NCI-H1105 treated with DMSO at 0.1 percent for 48 hours (cell line): ENCODE measurements at regions not wholly inside any gene's neighbourhood (a gene's known extent, or its start where the extent isn't known, plus 50 kb on each side); places are given as distances from the start of the nearest gene placed in this dataset.
A peak's percentile ranks its signal among the peaks of the same experiment; 100 is the strongest.

Source experiments
- DNase-seq: peaks from one replicate; lab custom pipeline; 2025; lab: John Stamatoyannopoulos, UW

DNA sequence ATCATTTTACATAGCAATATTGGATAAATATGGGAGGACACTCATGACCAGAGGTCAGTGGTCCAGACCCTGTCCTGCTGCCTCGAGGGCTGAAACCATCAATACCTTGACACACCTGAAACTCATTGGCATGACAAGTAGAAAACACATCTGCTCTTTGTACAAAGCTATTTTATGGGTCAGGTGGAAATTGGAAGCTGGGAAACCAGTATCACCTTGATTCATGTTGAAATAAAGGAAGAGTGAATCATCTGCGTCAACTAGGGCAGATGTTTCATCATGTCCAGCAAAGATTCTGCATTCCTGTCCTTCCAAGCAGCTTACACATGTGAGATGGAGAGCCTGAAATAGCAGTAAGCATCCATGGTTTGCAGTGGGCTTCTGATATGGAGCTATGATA lies 80.0 kb upstream of the ERBB4 start:
- no peak for DNase-seq

DNA sequence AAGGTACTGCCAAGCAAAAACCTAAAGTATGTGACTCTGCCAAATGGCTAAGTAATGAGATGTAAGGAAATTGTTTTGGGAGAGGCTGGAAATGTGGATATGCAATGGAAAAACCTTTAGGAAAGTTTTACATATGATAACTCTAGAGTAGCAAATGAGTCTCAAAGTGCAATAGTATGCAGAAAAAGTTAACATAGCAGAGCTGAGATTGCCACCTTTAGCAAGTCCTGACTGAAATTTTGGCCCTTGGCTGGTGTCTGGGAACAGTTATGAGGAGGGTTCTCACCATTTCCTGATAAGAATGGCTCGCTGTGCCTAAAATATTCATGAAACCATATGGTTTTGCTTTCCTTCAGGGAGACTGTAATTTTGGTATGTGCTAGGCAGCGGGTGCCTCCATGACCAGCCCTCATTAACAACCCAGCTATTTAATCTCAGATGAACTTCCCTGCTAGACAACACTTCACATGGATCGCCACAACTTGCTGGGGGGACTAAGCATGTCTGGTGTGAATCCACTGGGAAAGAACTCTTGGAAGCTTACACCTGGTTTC lies 72.3 kb upstream of the ERBB4 start:
- no peak for DNase-seq

DNA sequence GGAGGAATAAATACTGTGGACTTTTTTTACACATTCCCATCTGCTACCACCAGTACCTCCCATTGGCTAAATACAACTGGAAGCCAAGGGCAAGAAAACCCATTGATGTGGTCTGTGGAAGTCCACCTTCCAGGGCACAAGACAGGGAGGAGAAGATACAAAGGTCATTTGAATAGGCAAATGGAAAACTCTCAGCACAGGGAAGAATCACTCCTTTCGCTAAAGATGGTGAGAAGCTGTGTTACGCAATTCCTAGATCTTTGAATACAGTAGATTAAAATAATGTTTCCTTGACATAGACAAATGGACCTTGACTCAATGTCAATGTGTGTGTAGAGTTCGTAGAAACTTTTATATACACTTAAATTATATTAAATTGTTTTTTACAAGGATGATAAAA lies 70.9 kb upstream of the ERBB4 start:
- DNase-seq = no peak

DNA sequence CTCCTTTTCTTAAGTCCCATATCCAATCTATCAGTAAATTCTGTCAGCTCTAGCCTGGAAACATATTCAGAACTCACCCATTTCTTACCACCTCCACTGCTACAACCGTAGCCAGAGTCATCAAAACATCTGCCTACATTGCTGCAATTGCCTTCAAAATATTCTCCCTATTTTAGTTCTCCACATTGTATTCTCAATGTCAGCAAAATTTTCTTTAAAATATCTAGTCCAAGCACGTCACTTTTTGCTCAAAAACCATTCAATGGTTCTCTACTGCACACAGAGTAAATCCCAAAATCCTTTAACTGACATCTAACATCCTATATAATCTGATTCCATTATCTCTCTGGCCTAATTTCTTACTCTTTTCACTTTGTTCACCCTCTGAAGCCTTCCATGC lies 68.5 kb upstream of the ERBB4 start:
- no peak for DNase-seq

DNA sequence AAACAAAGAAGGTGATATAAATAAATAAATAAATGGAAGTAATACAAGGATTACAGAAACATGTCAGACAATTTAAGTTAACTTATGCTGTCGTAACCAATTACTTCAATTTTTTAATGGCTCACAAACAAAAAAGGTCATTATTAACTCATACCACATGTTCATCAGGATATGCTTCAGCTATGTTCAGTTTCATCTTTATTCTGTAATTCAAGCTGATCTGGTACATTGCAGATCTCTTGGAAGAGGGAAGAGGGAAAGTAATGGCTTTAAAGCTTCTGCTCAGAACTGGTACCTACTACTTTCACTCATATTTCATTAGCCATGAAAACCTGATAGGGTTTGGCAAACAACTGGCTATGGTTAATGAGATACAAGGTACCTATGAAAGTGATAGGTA lies 67.6 kb upstream of the ERBB4 start:
- DNase-seq = no peak

DNA sequence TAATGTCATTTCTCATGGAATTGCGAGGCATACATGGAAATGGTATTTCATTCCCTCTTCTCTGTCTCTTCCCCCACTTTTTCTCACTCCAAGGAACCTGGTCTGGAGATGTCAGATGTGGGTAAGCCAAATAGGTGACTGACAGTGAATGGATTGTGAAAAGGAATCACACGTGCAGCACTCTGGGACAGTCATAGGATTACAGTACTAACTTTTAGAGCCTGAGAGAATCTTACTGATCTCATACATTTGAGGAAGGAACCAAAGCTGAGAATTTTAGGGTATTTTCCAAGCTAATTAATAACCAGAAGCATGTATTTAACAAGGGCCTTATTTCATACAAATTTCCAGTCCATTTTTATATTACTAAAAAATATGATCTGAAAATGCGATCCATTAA lies 58.1 kb upstream of the ERBB4 start:
- no peak for DNase-seq

DNA sequence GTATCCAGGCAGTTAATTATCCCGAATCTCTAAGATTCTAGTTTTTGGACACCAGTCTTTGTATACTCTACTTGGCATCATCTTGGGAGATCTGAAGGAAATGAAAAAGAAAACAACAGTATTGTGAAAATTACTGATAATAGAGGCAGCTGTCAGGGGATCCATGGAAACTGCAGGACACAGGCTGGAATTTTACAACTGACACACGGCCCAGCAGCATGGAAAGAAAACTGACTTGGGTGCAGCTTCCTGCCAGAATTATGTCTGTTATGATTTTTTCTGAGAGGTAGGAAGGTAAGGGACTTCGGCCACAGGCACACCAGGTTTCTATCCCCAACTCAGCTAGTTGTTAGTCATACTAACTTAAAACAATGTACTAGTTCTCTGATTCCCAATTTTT lies 57.7 kb upstream of the ERBB4 start:
- no peak for DNase-seq

DNA sequence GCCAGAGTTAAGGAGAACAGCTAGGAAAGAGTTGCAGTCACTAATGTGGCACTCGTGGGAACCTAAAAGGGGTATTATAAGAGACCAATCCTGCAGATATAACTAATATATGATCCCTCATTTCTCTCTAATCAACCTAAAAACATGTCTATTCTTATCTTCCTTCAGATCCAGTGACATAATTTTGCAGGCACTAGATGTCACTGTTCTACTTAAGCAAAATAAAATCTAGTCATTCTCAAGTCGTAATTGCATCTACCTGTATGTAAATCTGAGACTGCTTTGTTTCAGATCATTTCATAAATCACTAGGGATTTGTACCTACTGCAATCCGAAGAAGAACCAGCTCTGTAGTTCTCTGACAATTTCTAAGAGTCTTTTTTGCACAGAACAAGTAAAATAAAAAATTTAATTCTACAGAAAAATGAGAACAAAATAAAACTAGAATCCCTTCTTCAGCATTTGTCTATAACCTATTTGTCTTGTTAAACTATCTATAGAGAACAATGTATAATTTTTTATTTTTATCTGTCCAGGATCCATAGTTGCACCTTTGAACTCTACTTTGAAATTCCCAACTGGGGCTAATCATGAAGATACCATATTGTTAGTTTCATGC lies 56.5 kb upstream of the ERBB4 start:
- DNase-seq = peak; percentile 36

DNA sequence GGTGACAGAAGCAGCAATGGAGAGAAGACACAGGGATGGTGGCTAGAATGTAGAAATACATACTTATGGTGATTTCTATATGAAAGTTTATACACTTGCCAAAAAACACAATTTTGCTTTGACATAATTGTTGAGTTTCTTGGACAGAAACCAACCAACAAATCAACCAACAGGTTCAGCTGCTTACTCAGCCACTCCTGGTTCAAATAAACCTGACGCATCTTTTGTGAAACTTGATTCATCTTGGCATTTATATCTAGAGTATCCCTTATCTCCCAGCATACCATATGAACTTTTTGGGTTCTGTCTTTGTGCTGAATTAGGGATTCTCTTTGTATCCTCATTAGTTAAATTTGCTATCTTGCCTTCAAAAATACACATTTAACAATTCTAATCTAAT lies 54.1 kb upstream of the ERBB4 start:
- DNase-seq = no peak
